MCF 10A (cell line): ENCODE measurements at regions not wholly inside any gene's neighbourhood (a gene's known extent, or its start where the extent isn't known, plus 50 kb on each side); places are given as distances from the start of the nearest gene placed in this dataset.

Source experiments
- BruUV-seq: library from RNA; stranded (reverse); fragments of 400-500 nt; replicated peaks from 2 replicates; lab custom pipeline; 2021; lab: Mats Ljungman, UMichigan
- CTCF ChIA-PET: fragments of 300-600 bp; sonication (Branson Sonifier 250); formaldehyde crosslinking; extraction: SDS; loops from one replicate; lab custom pipeline; 2021; ENCODE audit warnings: antibody characterized with exemption, inconsistent platforms; lab: Yijun Ruan, JAX
- POLR2A ChIA-PET: fragments of 300-600, 350-650 bp; sonication (Branson Sonifier 250); formaldehyde crosslinking; extraction: SDS; loops from one replicate; lab custom pipeline; 2020; ENCODE audit warnings: antibody characterized with exemption, inconsistent platforms; lab: Yijun Ruan, JAX
- DNase-seq: peaks from one replicate; pipeline ENCODE4 v3.0.0-alpha.2; 2018; ENCODE audit not compliant: unreplicated experiment
- H3K27ac Mint-ChIP-seq: one replicate; pipeline ENCODE4 v1.8.0; 2022; ENCODE audit warnings: mild to moderate bottlenecking, low read depth, mixed read lengths; ENCODE audit not compliant: unreplicated experiment
- H3K27me3 Mint-ChIP-seq: one replicate; pipeline ENCODE4 v1.8.0; 2022; ENCODE audit warnings: mixed read lengths; ENCODE audit not compliant: insufficient read depth, unreplicated experiment
- H3K36me3 Mint-ChIP-seq: one replicate; pipeline ENCODE4 v1.8.0; 2022; ENCODE audit warnings: mild to moderate bottlenecking, moderate library complexity, mixed read lengths; ENCODE audit not compliant: insufficient read depth, unreplicated experiment
- H3K4me1 Mint-ChIP-seq: one replicate; pipeline ENCODE4 v1.8.0; 2022; ENCODE audit warnings: mixed read lengths; ENCODE audit not compliant: insufficient read depth, unreplicated experiment
- H3K4me3 Mint-ChIP-seq: one replicate; pipeline ENCODE4 v1.8.0; 2022; ENCODE audit warnings: mild to moderate bottlenecking, moderate library complexity, mixed read lengths; ENCODE audit not compliant: unreplicated experiment
- H3K9me3 Mint-ChIP-seq: one replicate; pipeline ENCODE4 v1.8.0; 2022; ENCODE audit warnings: mixed read lengths; ENCODE audit not compliant: unreplicated experiment
- intact Hi-C: fragments of 100-400 bp; cut with micrococcal nuclease; formaldehyde crosslinking; loops from 2 replicates; pipeline ENCODE4 v1.14.1; 2022
- TF ChIP-seq, protein P1 (sequence below): fragments of 200-600 bp; IDR thresholded peaks from one replicate; pipeline ENCODE4 v1.8.0; 2022; ENCODE audit warnings: antibody characterized with exemption, mild to moderate bottlenecking; ENCODE audit not compliant: unreplicated experiment

DNA sequence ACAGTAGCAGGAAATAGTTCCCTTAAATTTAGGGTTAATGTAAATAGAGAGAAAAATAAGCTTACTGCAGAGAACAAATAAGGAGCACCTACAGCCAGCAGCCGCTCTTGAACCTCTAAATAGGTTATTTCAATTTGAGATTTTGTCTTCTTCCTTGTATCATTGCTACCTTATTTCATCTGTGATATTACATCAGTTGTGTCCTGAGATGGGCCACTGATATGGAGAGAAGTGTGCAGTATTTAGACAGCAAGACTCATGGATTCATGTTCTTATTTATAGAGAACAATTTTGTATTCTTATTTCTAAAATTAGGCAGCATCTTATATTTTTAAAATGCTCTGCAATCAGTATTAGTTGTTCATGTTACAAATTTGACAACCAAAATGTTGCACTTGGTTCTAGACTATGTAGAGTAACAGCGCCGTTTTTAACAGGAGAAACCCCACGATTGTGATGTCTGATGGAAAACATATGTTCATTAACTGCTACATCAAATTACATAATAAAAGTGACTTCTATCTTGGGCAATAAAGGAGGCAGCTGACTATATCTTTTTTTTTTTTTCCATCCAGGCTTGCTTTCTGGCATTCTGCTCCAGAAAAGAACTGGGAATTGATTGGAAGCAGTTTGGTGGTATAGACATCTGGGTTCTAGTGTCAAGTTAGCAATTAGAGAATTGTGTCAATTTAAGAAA, 117.9 kb downstream of the CAND1 start:
- Mint-ChIP-seq H3K36me3 (no peaks in the 10 kb centered on the region), H3K9me3 (no peaks in the 10 kb centered on the region), H3K4me1 (no peaks in the 10 kb centered on the region), H3K4me3 (no peak overlapping the region), H3K27me3 (no peaks in the 10 kb centered on the region), H3K27ac (no peak overlapping the region)
- TF ChIP-seq, protein P1, sequence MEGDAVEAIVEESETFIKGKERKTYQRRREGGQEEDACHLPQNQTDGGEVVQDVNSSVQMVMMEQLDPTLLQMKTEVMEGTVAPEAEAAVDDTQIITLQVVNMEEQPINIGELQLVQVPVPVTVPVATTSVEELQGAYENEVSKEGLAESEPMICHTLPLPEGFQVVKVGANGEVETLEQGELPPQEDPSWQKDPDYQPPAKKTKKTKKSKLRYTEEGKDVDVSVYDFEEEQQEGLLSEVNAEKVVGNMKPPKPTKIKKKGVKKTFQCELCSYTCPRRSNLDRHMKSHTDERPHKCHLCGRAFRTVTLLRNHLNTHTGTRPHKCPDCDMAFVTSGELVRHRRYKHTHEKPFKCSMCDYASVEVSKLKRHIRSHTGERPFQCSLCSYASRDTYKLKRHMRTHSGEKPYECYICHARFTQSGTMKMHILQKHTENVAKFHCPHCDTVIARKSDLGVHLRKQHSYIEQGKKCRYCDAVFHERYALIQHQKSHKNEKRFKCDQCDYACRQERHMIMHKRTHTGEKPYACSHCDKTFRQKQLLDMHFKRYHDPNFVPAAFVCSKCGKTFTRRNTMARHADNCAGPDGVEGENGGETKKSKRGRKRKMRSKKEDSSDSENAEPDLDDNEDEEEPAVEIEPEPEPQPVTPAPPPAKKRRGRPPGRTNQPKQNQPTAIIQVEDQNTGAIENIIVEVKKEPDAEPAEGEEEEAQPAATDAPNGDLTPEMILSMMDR, result no peak
- intact Hi-C loops, result no loop called here
- ChIA-PET CTCF (interaction anchor here (0.6 kb wide), 1 partner anchor 21 kb away, joined by 3 read pairs; no protein-coding TSS in a partner anchor), POLR2A (no interaction called here)
- DNase-seq, result no peak
- no TSS peak for BruUV-seq

- TF ChIP-seq, protein P1, result no peak
- Mint-ChIP-seq H3K36me3 (no peaks in the 10 kb centered on the region), H3K9me3 (no peaks in the 10 kb centered on the region), H3K27me3 (no peaks in the 10 kb centered on the region), H3K27ac (no peak overlapping the region), H3K4me3 (no peak overlapping the region), H3K4me1 (no peaks in the 10 kb centered on the region)
- POLR2A ChIA-PET, result no interaction called here
- DNase-seq, result no peak
- no TSS peak for BruUV-seq
- intact Hi-C loops, result no loop called here
- CTCF ChIA-PET, result no interaction called here
Measured at GRCh38 chr12:67388331-67389138, 119.4 kb downstream of the CAND1 start.

- BruUV-seq, result no TSS peak
- no peaks in the 10 kb centered on the region for H3K36me3 Mint-ChIP-seq
- TF ChIP-seq, protein P1, result no peak
- intact Hi-C loops, result no loop called here
- no peak overlapping the region for H3K4me3 Mint-ChIP-seq
- no peak for DNase-seq
- POLR2A ChIA-PET, result no interaction called here
- no peak overlapping the region for H3K27ac Mint-ChIP-seq
- no peaks in the 10 kb centered on the region for H3K9me3 Mint-ChIP-seq
- H3K4me1 Mint-ChIP-seq, result peaks cover 11% of the 10 kb centered on the region
- H3K27me3 Mint-ChIP-seq, result no peaks in the 10 kb centered on the region
- CTCF ChIA-PET, result no interaction called here
Measured at GRCh38 chr12:67390273-67390672, 121.1 kb downstream of the CAND1 start.

DNA sequence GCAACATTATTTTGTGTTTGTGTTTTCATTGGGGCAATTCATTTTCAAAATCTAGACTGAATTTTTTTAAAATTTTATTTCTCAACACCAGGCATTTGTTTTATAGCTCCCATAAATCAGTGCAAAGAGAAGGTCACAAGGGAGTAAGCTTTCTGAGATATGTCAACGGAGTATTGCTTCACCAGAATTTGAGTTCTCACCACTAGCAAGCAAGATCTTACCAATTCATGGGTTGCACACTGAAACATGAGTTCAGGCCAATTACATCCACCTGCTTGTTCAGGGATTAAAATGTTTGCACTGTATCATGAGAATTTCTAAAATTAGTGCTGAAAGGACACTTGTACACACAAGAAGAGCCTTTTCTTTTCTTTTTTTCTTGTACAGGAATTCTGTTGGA, 121.9 kb downstream of the CAND1 start:
- no peaks in the 10 kb centered on the region for H3K9me3 Mint-ChIP-seq
- POLR2A ChIA-PET, result no interaction called here
- H3K4me1 Mint-ChIP-seq, result peaks cover 12% of the 10 kb centered on the region
- TF ChIP-seq, protein P1, result no peak
- no peak for DNase-seq
- CTCF ChIA-PET, result interaction anchor here (1.9 kb wide), 1 partner anchor 35 kb away, joined by 6 read pairs; no protein-coding TSS in a partner anchor
- no TSS peak for BruUV-seq
- H3K36me3 Mint-ChIP-seq, result no peaks in the 10 kb centered on the region
- H3K27ac Mint-ChIP-seq, result no peak overlapping the region
- no peaks in the 10 kb centered on the region for H3K27me3 Mint-ChIP-seq
- intact Hi-C loops, result no loop called here
- H3K4me3 Mint-ChIP-seq, result no peak overlapping the region
